HS-27A (cell line): ENCODE measurements at regions not wholly inside any gene's neighbourhood (a gene's known extent, or its start where the extent isn't known, plus 50 kb on each side); places are given as distances from the start of the nearest gene placed in this dataset.

ENCODE experiments used
- DNase-seq: peaks from one replicate; pipeline ENCODE4 v3.0.0-alpha.2; 2012; ENCODE audit warnings: low read depth, missing footprints

DNA sequence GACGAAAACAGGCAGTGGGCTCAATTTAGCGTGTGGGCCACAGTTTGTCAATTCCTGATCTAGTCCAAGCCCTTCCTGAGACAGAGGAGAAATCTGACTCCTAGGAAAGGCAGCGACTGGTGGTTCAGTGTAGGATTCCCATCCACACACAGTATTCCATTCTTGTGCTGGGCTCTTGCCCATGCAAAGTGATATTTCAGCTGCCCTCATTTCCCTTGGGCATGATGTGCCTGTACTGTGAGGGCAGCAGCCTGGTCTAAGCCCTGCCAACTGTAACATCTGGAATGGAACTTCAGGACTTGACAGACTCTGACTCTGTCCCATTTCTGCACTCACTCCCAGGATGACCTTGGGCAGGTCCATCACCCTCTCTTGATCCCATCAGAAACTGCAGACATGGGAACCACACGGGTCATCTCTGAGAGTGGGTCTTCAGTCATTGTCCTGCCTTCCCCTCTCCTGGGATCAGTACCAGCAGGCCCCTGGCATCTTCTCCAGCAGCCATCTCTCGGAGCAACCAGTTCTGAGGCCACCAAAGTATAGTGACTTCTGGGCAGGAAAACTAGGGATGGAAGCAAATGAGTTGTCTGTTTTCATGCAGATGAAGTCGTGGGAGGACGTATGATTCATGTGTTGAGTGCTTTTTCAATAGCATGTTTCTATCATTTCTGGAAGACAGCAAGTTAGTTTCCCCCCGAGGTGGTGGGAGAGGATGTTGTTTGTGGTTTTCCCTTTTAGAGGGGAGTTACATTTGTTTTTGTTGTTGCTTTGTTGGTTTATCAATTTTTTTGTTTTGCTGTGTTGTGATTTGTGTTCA lies 54.2 kb upstream of the BCL2L14 start:
- no peak for DNase-seq

DNA sequence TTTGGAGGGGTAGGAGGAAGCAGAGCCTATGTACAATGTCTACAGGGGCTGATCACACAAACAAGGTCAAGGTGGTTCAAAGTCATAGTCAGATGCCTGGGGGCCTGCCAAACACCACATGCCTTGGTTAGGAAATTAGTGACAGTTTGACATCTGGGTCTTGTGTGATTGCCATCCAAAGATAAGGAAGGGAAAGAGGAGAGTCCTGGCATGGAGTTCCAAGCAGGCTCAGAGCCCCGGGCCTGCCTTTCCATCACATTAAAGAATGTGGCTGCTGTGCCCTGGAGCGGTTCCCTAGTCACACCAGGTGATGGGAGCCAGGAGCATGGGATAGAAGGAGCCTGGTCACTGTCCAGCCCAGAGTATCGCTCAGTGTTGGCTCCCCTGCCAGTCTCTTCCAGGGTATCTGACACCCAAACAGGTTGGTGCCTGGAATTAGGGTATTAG lies 53.6 kb upstream of the BCL2L14 start:
- DNase-seq = no peak

DNA sequence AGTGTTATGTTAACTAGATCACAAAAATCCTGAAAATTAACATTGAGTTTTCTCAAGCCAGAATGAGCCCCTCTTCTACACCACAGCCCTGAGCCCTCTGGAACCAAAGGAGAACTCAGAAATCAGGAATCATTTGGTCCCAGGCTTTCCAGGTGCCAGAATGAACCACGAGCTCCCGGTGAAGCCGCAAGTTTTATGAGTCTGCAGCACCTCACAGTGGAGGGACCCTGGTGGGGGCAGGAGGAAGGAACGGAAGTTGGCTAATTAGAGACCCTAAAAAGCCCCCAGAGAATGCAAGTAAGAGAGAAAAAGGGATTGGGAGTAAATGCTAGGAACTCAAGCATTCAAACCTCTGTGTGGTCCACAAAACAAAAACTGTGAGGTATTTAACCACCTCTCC lies 52.9 kb upstream of the BCL2L14 start:
- DNase-seq = no peak

DNA sequence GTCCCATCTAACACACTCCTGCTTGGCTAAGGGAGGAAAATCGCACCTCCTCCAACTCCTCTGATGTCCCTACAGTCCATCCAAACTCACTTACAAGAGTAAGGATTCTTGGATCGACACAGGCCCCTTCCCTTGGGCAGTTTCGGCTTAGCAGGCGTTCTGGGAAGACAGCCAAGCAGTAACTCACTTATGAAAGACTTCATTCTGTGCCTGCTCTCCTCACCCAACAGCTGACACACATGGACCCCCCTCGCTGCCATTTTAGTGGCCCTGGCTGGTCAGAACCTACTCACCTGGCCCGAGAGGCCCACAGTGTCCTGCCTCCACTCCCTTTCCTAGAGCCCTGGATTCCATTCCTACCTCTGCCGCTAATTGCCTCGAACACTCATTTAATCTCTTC lies 52.3 kb upstream of the BCL2L14 start:
- no peak for DNase-seq

DNA sequence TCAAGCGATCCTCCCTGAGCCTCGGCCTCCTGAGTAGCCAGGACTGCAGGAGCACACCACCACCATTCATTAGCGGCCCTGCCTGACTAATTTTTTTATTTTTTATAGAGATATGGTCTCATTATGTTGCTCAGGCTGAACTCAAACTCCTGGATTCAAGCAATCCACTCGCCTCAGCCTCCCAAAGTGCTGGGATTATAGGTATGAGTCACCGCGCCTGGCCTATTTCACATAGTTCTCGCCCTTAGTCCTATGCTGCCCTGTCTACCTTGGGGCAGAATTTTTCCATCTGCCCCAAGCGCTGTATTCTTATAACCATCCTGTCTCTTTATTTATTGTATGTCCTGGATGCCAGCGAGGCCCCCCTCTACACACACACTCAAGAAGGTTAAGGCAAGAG lies 50.9 kb upstream of the BCL2L14 start:
- no peak for DNase-seq

DNA sequence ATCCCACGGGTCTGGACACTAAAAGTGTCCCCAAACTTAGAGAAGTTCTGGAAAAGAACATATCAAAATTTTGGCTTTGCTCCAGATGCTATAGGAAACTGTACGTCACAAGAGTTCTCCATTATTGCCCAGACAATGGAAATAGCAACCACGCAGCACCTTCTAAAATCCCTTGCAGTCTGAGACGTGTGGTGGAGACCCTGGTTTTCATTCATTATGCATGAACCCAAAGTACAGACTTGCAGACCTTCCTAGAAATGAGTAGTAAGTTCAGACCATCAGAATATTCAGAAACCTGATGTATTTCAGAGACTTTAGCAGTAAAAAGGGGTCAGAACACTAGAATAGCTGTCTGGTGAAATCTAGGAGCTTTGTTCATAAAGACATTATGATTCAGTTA lies 50.0 kb upstream of the BCL2L14 start:
- no peak for DNase-seq
